HCT116 (cell line): ENCODE measurements at regions not wholly inside any gene's neighbourhood (a gene's known extent, or its start where the extent isn't known, plus 50 kb on each side); places are given as distances from the start of the nearest gene placed in this dataset.

Source experiments
- JUND ChIP-seq: IDR thresholded peaks from 2 replicates; pipeline ENCODE4 v1.6.1; 2012
- TF ChIP-seq, protein P1 (sequence below), 3 experiments: fragments of 200-600 bp in 1 of 3; sonication (generic) in 1 of 3; IDR thresholded peaks in 2 of 3; conservative IDR thresholded peaks in 1 of 3; 2 replicates each; pipeline ENCODE4 v1.5.1; 2012 to 2017; ENCODE audit warnings: low read depth in 2 of 3, low read length in 2 of 3, antibody characterized with exemption in 1 of 3, borderline replicate concordance in 1 of 3, control low read depth in 1 of 3, mild to moderate bottlenecking in 1 of 3, mixed read lengths in 1 of 3, mixed run types in 1 of 3, moderate library complexity in 1 of 3; ENCODE audit not compliant: insufficient read depth in 1 of 3

DNA sequence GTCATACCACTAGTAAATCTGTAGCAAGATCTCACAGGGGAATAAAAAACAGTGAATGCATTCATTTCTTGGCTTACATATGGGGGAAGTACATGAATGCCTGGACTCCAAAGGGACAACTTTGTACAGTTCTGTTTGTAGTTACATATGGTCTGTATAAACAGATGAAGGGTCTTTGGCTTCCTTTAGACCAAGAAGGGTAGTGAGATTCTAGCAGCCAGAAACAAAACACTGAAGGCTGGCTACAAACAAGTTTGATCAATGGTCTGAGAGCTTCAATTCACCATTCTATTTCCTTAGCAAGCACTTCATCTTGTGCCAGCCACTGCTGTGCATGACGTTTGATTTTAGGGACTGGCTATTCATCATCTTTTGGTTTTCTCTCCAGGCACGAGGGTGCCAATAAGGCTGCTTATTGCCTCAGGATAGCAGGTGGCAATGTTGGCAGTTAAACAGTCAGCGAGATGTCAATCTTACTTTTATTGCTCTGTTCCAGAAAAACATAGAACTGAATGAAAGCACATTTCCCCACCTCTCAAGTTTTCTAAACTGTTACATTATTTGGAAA is 313.7 kb upstream of the COL8A1 start:
- TF ChIP-seq, protein P1, sequence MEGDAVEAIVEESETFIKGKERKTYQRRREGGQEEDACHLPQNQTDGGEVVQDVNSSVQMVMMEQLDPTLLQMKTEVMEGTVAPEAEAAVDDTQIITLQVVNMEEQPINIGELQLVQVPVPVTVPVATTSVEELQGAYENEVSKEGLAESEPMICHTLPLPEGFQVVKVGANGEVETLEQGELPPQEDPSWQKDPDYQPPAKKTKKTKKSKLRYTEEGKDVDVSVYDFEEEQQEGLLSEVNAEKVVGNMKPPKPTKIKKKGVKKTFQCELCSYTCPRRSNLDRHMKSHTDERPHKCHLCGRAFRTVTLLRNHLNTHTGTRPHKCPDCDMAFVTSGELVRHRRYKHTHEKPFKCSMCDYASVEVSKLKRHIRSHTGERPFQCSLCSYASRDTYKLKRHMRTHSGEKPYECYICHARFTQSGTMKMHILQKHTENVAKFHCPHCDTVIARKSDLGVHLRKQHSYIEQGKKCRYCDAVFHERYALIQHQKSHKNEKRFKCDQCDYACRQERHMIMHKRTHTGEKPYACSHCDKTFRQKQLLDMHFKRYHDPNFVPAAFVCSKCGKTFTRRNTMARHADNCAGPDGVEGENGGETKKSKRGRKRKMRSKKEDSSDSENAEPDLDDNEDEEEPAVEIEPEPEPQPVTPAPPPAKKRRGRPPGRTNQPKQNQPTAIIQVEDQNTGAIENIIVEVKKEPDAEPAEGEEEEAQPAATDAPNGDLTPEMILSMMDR (IDR thresholded peaks at IDR 0.05 in 2 of 3, conservative IDR thresholded peaks at IDR 0.05 in 1 of 3; ENCODE audit: borderline replicate concordance in 1 of 3, insufficient read depth in 1 of 3, low read depth in 2 of 3, low read length in 2 of 3), result no peak
- TF ChIP-seq JUND, result no peak
